Tibial nerve (tissue), 4 donors: ENCODE measurements at regions not wholly inside any gene's neighbourhood (a gene's known extent, or its start where the extent isn't known, plus 50 kb on each side); places are given as distances from the start of the nearest gene placed in this dataset.

ENCODE experiments used
- DNase-seq, 2 donors: peaks; one replicate each; pipeline ENCODE4 v3.0.0-alpha.2; 2019; ENCODE audit warnings: low spot score in 2 of 2
- H3K27ac ChIP-seq, 4 donors: fragments of 200-600 bp; sonication (generic) in 3 of 4; one replicate each; pipeline ENCODE4 v1.5.1; 2017 to 2019; ENCODE audit warnings: mild to moderate bottlenecking in 1 of 4
- H3K27me3 ChIP-seq, 2 donors: fragments of 200-600 bp; sonication (generic) in 1 of 2; one replicate each; pipeline versions ENCODE4 v1.5.1 to v1.6.0; 2017 to 2019
- H3K36me3 ChIP-seq, 3 donors: fragments of 200-600 bp; sonication (generic); one replicate each; pipeline ENCODE4 v1.5.1; 2018 to 2019
- H3K4me1 ChIP-seq, 4 donors: fragments of 200-600 bp; sonication (generic) in 3 of 4; one replicate each; pipeline ENCODE4 v1.5.1; 2017 to 2019
- H3K4me3 ChIP-seq, 4 donors: fragments of 200-600 bp; sonication (generic) in 3 of 4; one replicate each; pipeline ENCODE4 v1.5.1; 2017 to 2019; ENCODE audit warnings: mild to moderate bottlenecking in 1 of 4, moderate library complexity in 1 of 4
- H3K9me3 ChIP-seq, 4 donors: fragments of 200-600 bp; sonication (generic) in 3 of 4; one replicate each; pipeline ENCODE4 v1.5.1; 2017 to 2019
- EP300 ChIP-seq, 2 donors: sonication (generic); formaldehyde crosslinking; IDR thresholded peaks; one replicate each; pipeline ENCODE4 v1.6.1; 2017; ENCODE audit warnings: antibody characterized with exemption in 2 of 2, mild to moderate bottlenecking in 1 of 2
- POLR2A ChIP-seq, 2 donors: fragments of 450-650 bp; IDR thresholded peaks; one replicate each; pipeline ENCODE4 v1.6.1; 2017; ENCODE audit warnings: antibody characterized with exemption in 2 of 2, mild to moderate bottlenecking in 2 of 2, moderate library complexity in 2 of 2
- WGBS, 2 donors: methylation state at CpG; one replicate each; pipeline ENCODE4 v1.1.5; 2018; 5-methylcytosine and 5-hydroxymethylcytosine counted together
- TF ChIP-seq, protein P1 (sequence below), 5 experiments: fragments of 200-600 bp in 3 of 5; fragments of 450-650 bp in 2 of 5; sonication (generic) in 3 of 5; IDR thresholded peaks; one replicate each; pipeline ENCODE4 v1.5.1; 2016 to 2019; ENCODE audit warnings: antibody characterized with exemption in 5 of 5, mild to moderate bottlenecking in 3 of 5, moderate library complexity in 2 of 5

DNA sequence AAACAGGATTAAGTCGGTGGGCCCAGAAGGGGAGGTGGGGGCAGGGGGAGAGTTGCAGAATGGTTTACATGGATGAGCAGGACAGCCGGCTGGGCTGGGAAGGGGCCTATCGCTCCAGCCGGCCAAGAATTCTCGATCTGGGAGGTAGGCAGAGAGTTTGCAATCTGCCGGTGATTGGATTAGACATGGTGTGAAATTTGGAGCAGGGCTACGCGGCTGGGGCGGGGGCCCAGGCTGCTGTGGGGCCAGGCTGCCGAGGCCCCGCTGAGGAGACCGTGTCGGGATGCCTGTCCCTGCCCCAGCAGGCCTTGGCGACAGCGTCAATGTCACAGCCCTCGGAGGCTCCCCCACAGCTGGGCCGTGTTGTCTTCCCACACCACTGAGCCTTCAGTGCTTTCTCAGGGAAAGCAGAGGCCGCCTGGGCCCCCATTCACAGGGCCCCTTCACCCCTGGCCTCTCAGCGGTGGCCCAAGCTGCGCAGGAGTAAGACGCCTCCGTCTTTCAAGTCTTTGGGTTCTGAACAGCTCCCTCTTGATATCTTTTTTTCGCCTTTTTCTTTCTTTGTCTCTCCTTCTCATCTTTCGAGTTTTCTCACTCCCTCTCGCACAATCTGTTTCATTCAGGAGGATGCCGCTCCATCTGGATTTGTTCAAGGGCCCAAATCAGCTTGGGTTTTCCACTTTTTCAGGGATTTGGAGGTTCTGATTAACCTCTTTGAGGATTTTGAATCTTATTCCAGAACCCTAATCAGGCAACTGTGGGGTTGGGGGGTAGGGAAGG is 117.5 kb upstream of the PARP11 start:
- 54 to 68% methylated on average over 24 to 26 of the region's 26 CpGs for WGBS, 2 donors
- Histone ChIP-seq H3K27ac (no peak overlapping the region), H3K4me1 (no peaks in the 10 kb centered on the region), H3K36me3 (no peaks in the 10 kb centered on the region), H3K27me3 (no peaks in the 10 kb centered on the region), H3K4me3 (no peak overlapping the region), H3K9me3 (no peaks in the 10 kb centered on the region)
- DNase-seq = no peak
- TF ChIP-seq, protein P1, sequence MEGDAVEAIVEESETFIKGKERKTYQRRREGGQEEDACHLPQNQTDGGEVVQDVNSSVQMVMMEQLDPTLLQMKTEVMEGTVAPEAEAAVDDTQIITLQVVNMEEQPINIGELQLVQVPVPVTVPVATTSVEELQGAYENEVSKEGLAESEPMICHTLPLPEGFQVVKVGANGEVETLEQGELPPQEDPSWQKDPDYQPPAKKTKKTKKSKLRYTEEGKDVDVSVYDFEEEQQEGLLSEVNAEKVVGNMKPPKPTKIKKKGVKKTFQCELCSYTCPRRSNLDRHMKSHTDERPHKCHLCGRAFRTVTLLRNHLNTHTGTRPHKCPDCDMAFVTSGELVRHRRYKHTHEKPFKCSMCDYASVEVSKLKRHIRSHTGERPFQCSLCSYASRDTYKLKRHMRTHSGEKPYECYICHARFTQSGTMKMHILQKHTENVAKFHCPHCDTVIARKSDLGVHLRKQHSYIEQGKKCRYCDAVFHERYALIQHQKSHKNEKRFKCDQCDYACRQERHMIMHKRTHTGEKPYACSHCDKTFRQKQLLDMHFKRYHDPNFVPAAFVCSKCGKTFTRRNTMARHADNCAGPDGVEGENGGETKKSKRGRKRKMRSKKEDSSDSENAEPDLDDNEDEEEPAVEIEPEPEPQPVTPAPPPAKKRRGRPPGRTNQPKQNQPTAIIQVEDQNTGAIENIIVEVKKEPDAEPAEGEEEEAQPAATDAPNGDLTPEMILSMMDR (IDR thresholded peaks at IDR 0.05) = no peak
- TF ChIP-seq EP300 (IDR thresholded peaks at IDR 0.05) = no peak
- no peak for TF ChIP-seq POLR2A (IDR thresholded peaks at IDR 0.05)

DNA sequence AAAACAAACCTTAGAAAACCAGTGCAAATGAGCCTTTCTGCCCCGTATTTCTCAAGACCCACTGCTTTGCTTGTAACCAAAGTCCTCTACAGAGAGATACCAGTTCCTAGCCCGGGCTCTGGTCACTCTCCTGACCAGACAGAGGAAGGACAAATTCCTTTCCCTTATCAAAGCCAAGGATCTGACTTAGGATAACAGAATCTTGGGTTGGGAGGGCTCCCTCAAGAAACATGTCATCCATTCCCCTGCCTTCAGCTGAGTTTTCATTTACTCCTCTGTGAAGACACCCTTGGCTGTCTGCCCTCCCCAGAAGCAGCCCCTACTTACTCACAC is 116.0 kb upstream of the PARP11 start:
- H3K27ac ChIP-seq = no peak overlapping the region
- no peaks in the 10 kb centered on the region for H3K36me3 ChIP-seq
- peaks cover 0 to 5% (median 0%) of the 10 kb centered on the region in 4 donors for H3K9me3 ChIP-seq
- no peak overlapping the region for H3K4me3 ChIP-seq
- no peaks in the 10 kb centered on the region for H3K4me1 ChIP-seq
- TF ChIP-seq EP300 (IDR thresholded peaks at IDR 0.05) = no peak
- TF ChIP-seq POLR2A (IDR thresholded peaks at IDR 0.05) = no peak
- TF ChIP-seq, protein P1 (IDR thresholded peaks at IDR 0.05) = no peak
- WGBS, 2 donors = 70 to 74% methylated on average over 2 of the region's 2 CpGs
- DNase-seq = no peak
- no peaks in the 10 kb centered on the region for H3K27me3 ChIP-seq

DNA sequence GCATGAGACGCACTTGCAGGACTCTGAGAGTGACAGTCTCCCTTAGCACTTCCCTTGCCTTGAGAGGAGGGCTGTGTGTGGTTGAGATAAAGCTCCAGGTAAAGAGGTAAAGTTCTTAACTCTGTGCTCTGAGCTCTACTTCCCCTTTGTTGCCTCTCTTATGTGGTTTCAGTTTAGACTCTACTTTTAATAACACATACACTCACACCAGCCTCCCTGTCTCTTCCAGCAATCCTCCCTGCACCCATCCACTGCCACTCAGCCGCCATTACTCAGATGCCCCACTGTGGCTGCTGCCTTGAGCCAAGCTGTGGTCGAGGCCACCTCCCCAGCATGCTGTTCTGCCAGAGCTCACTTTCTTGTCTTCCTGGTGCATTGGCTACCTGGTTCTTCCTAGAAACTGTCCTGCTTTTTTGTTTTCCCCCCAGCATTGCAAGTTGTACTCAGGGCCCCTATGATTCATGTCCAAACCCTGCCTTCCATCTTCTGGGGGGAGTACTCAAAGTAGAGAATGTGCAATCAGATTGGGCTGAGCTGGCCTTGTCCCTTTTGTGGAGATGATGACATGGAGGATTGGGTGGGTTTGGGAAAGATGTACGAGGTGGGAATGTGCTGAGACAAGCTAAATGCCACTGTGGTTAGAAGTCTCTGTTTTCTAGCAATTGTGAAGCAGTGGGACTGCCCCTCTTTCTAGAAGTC is 115.5 kb upstream of the PARP11 start:
- H3K4me3 ChIP-seq = no peak overlapping the region
- no peaks in the 10 kb centered on the region for H3K36me3 ChIP-seq
- H3K27me3 ChIP-seq = no peaks in the 10 kb centered on the region
- peaks cover 0 to 10% (median 1%) of the 10 kb centered on the region in 4 donors for H3K9me3 ChIP-seq
- no peak overlapping the region for H3K27ac ChIP-seq
- 65 to 67% methylated on average over 4 of the region's 4 CpGs for WGBS, 2 donors
- TF ChIP-seq, protein P1 (IDR thresholded peaks at IDR 0.05) = no peak
- TF ChIP-seq EP300 (IDR thresholded peaks at IDR 0.05) = no peak
- no peak for TF ChIP-seq POLR2A (IDR thresholded peaks at IDR 0.05)
- no peaks in the 10 kb centered on the region for H3K4me1 ChIP-seq
- DNase-seq = no peak

DNA sequence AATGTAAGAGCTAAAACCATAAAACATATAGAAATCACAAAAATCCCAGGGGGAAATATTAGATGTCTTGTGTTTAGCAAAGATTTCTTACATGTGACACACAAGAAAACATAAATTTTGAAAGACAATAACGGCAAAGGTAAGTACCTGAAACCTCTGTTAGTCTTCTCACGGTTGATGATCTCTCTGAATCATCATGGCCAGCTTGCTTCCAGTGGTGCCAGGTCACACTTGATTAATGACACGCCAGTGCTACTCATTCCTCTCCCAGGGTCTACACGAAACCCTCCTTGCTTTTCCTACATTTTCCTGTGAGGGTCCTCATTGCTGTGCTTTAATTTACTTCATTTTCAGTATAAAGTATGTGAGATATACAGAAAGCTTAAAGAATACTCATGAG is 114.4 kb upstream of the PARP11 start:
- Histone ChIP-seq H3K36me3 (no peaks in the 10 kb centered on the region), H3K27ac (no peak overlapping the region), H3K4me3 (no peak overlapping the region), H3K27me3 (no peaks in the 10 kb centered on the region), H3K9me3 (peaks cover 0 to 18% (median 2%) of the 10 kb centered on the region in 4 donors), H3K4me1 (no peaks in the 10 kb centered on the region)
- TF ChIP-seq POLR2A (IDR thresholded peaks at IDR 0.05) (no peak), EP300 (IDR thresholded peaks at IDR 0.05) (no peak)
- TF ChIP-seq, protein P1 (IDR thresholded peaks at IDR 0.05) = no peak
- DNase-seq = no peak
- 91 to 93% methylated on average over 4 of the region's 4 CpGs for WGBS, 2 donors
